Mammary epithelial cell (primary cell): ENCODE measurements at regions not wholly inside any gene's neighbourhood (a gene's known extent, or its start where the extent isn't known, plus 50 kb on each side); places are given as distances from the start of the nearest gene placed in this dataset.

ENCODE experiments used
- EZH2 ChIP-seq: IDR thresholded peaks from 2 replicates; pipeline ENCODE4 v1.6.1; 2012; ENCODE audit warnings: low read length, inconsistent platforms, borderline replicate concordance
- TF ChIP-seq, protein P1 (sequence below), 2 donors: IDR thresholded peaks in 1 of 2; conservative IDR thresholded peaks in 1 of 2; 2 replicates each; pipeline ENCODE4 v1.5.1; 2011 to 2012; ENCODE audit warnings: inconsistent platforms in 2 of 2, low read length in 2 of 2, mild to moderate bottlenecking in 2 of 2, control low read depth in 1 of 2, low read depth in 1 of 2; ENCODE audit not compliant: insufficient read depth in 1 of 2; ENCODE audit errors: extremely low read depth in 1 of 2

DNA sequence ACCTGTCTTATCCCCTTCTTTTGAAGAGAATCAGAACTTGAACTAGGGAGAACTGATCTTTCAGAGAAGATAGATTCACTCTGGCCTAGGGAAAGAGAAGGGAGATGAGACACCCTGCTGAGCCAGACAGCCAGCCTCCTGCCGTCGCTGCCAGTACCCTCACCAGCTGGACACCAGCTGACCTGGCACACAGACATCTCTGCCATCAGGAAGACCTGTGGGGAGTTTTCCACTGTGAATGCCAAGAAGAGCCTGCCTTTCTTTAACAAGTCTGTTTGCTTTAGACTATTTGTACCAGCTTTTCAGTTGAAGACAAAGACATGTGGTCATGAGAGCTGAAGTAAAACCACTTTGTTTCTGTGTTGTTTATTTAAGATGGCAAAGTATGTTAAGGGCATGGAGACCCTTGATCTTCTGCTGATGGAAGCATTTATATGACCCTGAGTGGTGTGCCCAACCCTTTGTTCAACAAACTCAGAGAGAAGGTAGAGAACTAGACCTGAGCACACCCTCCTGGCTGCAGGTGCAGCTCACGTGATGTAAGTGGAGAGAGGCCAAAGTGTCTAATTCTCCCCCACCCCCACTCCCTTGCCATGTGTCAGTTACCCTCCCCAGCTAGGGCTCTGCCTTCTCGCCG, 82.3 kb upstream of the SLC24A3 start:
- TF ChIP-seq, protein P1, sequence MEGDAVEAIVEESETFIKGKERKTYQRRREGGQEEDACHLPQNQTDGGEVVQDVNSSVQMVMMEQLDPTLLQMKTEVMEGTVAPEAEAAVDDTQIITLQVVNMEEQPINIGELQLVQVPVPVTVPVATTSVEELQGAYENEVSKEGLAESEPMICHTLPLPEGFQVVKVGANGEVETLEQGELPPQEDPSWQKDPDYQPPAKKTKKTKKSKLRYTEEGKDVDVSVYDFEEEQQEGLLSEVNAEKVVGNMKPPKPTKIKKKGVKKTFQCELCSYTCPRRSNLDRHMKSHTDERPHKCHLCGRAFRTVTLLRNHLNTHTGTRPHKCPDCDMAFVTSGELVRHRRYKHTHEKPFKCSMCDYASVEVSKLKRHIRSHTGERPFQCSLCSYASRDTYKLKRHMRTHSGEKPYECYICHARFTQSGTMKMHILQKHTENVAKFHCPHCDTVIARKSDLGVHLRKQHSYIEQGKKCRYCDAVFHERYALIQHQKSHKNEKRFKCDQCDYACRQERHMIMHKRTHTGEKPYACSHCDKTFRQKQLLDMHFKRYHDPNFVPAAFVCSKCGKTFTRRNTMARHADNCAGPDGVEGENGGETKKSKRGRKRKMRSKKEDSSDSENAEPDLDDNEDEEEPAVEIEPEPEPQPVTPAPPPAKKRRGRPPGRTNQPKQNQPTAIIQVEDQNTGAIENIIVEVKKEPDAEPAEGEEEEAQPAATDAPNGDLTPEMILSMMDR (conservative IDR thresholded peaks at IDR 0.05 in 1 of 2, IDR thresholded peaks at IDR 0.05 in 1 of 2; ENCODE audit: extremely low read depth in 1 of 2, insufficient read depth in 1 of 2, low read depth in 1 of 2, low read length in 2 of 2), result no peak
- no peak for TF ChIP-seq EZH2
